SK-N-MC (cell line): ENCODE measurements at regions not wholly inside any gene's neighbourhood (a gene's known extent, or its start where the extent isn't known, plus 50 kb on each side); places are given as distances from the start of the nearest gene placed in this dataset.

Experiments
- EZH2 ChIP-seq: fragments of 200-600 bp; sonication (generic); IDR thresholded peaks from one replicate; pipeline ENCODE4 v1.6.1; 2017; ENCODE audit warnings: antibody characterized with exemption
- FOXP2 ChIP-seq: optimal IDR thresholded peaks from 2 replicates; pipeline ENCODE3; 2011; ENCODE audit warnings: mild to moderate bottlenecking, moderate library complexity; ENCODE audit not compliant: insufficient read depth; ENCODE audit errors: extremely low read length, control extremely low read depth
- POLR2AphosphoS5 ChIP-seq: IDR thresholded peaks from 2 replicates; pipeline ENCODE4 v1.6.1; 2012; ENCODE audit warnings: mild to moderate bottlenecking, low read depth, low read length, borderline replicate concordance

DNA sequence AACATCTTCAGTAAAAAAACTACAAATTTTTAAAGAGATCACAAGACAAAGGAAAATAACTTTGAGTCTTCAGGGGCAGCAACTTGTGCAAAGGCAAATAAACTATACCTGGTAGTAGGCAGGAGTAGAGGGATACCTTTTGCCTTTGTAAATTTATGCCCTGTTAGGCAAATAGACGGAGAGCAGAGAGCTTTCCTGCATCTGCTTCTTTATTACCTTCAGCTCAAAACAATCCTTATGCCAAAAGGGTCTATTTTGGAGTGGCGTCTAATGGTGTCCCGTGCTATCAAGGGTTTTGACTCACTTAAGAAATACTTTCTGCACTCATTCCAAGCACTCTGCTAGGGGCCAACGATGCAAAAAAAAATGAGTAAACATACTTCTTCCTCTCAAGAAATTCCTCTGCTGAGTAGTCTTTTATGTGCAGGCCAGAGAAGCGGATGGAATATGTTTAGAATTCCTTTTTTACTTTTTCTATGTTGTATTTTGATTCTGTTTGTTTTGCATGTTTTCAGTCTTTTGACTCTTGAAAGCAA lies 131.9 kb downstream of the ANXA5 start:
- TF ChIP-seq POLR2AphosphoS5: no peak
- no peak for TF ChIP-seq EZH2
- no peak for TF ChIP-seq FOXP2
